HepG2 (cell line): ENCODE measurements at regions not wholly inside any gene's neighbourhood (a gene's known extent, or its start where the extent isn't known, plus 50 kb on each side); places are given as distances from the start of the nearest gene placed in this dataset.

ENCODE experiments used
- ATAC-seq: fragments of 200-7000 bp; cut with Tn5 transposase; 3 replicates; pipeline ENCODE4 v1.9.1; 2020; ENCODE audit warnings: mild to moderate bottlenecking, moderate library complexity
- BruUV-seq: library from RNA; stranded (reverse); fragments of 400-500 nt; replicated peaks from 2 replicates; lab custom pipeline; 2021; lab: Mats Ljungman, UMichigan
- CTCF ChIA-PET: fragments of 300-600 bp; formaldehyde crosslinking; extraction: SDS; loops from one replicate; lab custom pipeline; 2021; ENCODE audit warnings: low total read pairs, inconsistent platforms, low intra/inter-chr PET ratio; lab: Yijun Ruan, JAX
- POLR2A ChIA-PET: fragments of 350-600 bp; sonication (Branson Sonifier 250); formaldehyde crosslinking; loops from one replicate; lab custom pipeline; 2020; ENCODE audit warnings: antibody characterized with exemption, inconsistent platforms; lab: Yijun Ruan, JAX
- DNase-seq: peaks from one replicate; pipeline ENCODE4 v3.0.0-alpha.2; 2015; ENCODE audit warnings: low spot score
- FAIRE-seq: peaks from 3 replicates; lab custom pipeline; 2011; peaks lifted over from hg19 to GRCh38; lab: Jason Lieb, UNC
- H2AFZ ChIP-seq: one replicate; pipeline ENCODE4 v1.6.1; 2011; ENCODE audit warnings: low read length, inconsistent platforms
- H3K27ac ChIP-seq: fragments of 300-600 bp; 3 replicates; pipeline ENCODE4 v1.8.0; 2011; ENCODE audit warnings: mixed run types, mild to moderate bottlenecking, mixed read lengths, low read length, inconsistent platforms; ENCODE audit not compliant: insufficient read depth; ENCODE audit errors: extremely low read length
- H3K27me3 ChIP-seq, 2 experiments: fragments of 200-600 bp in 1 of 2; 2 replicates in 1 of 2; 3 replicates in 1 of 2; pipeline versions ENCODE4 v1.6.0 to v1.8.0; 2011; ENCODE audit warnings: low read length in 2 of 2, mild to moderate bottlenecking in 2 of 2, moderate library complexity in 2 of 2, inconsistent platforms in 1 of 2; ENCODE audit not compliant: insufficient read depth in 2 of 2, control insufficient read depth in 1 of 2
- H3K36me3 ChIP-seq, 2 experiments: fragments of 200-600 bp in 1 of 2; replicated peaks in 1 of 2; 2 replicates in 1 of 2; 3 replicates in 1 of 2; pipeline versions ENCODE4 v1.5.1 to v1.8.0; 2011; ENCODE audit warnings: low read length in 2 of 2, inconsistent platforms in 1 of 2; ENCODE audit not compliant: insufficient read depth in 2 of 2, control insufficient read depth in 1 of 2
- H3K4me1 ChIP-seq: 2 replicates; pipeline ENCODE4 v1.5.1; 2012; ENCODE audit warnings: low read length, inconsistent platforms; ENCODE audit not compliant: insufficient read depth
- H3K4me2 ChIP-seq: 2 replicates; pipeline ENCODE4 v1.6.0; 2011; ENCODE audit warnings: low read depth, low read length, inconsistent platforms
- H3K4me3 ChIP-seq, 3 experiments: fragments of 200-600 bp in 1 of 3; sonication (generic), shearing (Covaris generic) in 1 of 3; replicated peaks in 1 of 3; 2 replicates each; pipeline ENCODE4 v1.5.1; 2011 to 2016; ENCODE audit warnings: low read length in 3 of 3, inconsistent platforms in 2 of 3, low read depth in 2 of 3, mild to moderate bottlenecking in 2 of 3, control low read depth in 1 of 3, mixed read lengths in 1 of 3; ENCODE audit not compliant: insufficient read depth in 1 of 3
- H3K79me2 ChIP-seq: one replicate; pipeline ENCODE4 v1.6.1; 2011; ENCODE audit warnings: low read length, inconsistent platforms; ENCODE audit not compliant: insufficient read depth
- H3K9ac ChIP-seq: 2 replicates; pipeline ENCODE4 v1.6.0; 2011; ENCODE audit warnings: mild to moderate bottlenecking, low read depth, low read length, inconsistent platforms; ENCODE audit not compliant: insufficient read depth
- H3K9me3 ChIP-seq: 2 replicates; pipeline ENCODE4 v1.5.1; 2012; ENCODE audit warnings: mild to moderate bottlenecking, low read length
- H4K20me1 ChIP-seq: 2 replicates; pipeline ENCODE4 v1.6.0; 2011; ENCODE audit warnings: inconsistent platforms, mild to moderate bottlenecking, low read length, moderate library complexity; ENCODE audit not compliant: insufficient read depth
- CBFB ChIP-seq: sonication (generic); formaldehyde crosslinking; IDR thresholded peaks from 2 replicates; pipeline ENCODE4 v1.4.0; 2020; ENCODE audit warnings: missing genetic modification reagents
- NR2C2 ChIP-seq: sonication (generic); formaldehyde crosslinking; IDR thresholded peaks from 2 replicates; pipeline ENCODE4 v1.4.0; 2020; ENCODE audit warnings: missing genetic modification reagents, mild to moderate bottlenecking, moderate library complexity, borderline replicate concordance
- RAD51 ChIP-seq: fragments of 450-650 bp; IDR thresholded peaks from 2 replicates; pipeline ENCODE4 v1.6.1; 2016; ENCODE audit warnings: borderline replicate concordance
- SIN3B ChIP-seq: fragments of 150-350 bp; IDR thresholded peaks from 2 replicates; pipeline ENCODE4 v1.6.1; 2014; ENCODE audit warnings: low read length
- ZNF275 ChIP-seq: sonication (generic); formaldehyde crosslinking; IDR thresholded peaks from 2 replicates; pipeline ENCODE4 v1.8.0; 2022; ENCODE audit warnings: missing genetic modification reagents, mild to moderate bottlenecking, inconsistent platforms, borderline replicate concordance
- ZNF276 ChIP-seq: sonication (generic); formaldehyde crosslinking; IDR thresholded peaks from 2 replicates; pipeline ENCODE4 v1.4.0; 2020; ENCODE audit warnings: mild to moderate bottlenecking, low read depth, missing genetic modification reagents
- ZNF484 ChIP-seq: sonication (generic); formaldehyde crosslinking; IDR thresholded peaks from 2 replicates; pipeline ENCODE4 v1.5.1; 2020; ENCODE audit warnings: mild to moderate bottlenecking, low read depth, missing genetic modification reagents, borderline replicate concordance
- WGBS: methylation state at CpG from one replicate; pipeline ENCODE4 v1.1.6; 2017; ENCODE audit warnings: low lambda C conversion rate; 5-methylcytosine and 5-hydroxymethylcytosine counted together
- in situ Hi-C: cut with HindIII; loops from 2 replicates; pipeline ENCODE4 v1.10.0; 2017; ENCODE audit warnings: low pct_unique_long_range_greater_than_20kb; ENCODE audit not compliant: extremely low pct_ligation_motif_present
- intact Hi-C: fragments of 100-400 bp; cut with micrococcal nuclease; formaldehyde crosslinking; loops from one replicate; pipeline ENCODE4 v1.10.0; 2022; ENCODE audit not compliant: unreplicated experiment

- FAIRE-seq: no peak
- TF ChIP-seq ZNF484 (no peak), CBFB (CRISPR knock-in tag) (no peak), NR2C2 (CRISPR knock-in tag) (no peak), ZNF275 (CRISPR knock-in tag) (no peak), ZNF276 (CRISPR knock-in tag) (no peak), SIN3B (no peak), RAD51 (no peak)
- Histone ChIP-seq H3K27ac (no peak overlapping the region), H2AFZ (no peak overlapping the region), H4K20me1 (no peaks in the 10 kb centered on the region), H3K4me1 (no peaks in the 10 kb centered on the region), H3K9me3 (no peaks in the 10 kb centered on the region), H3K4me3 (no peak overlapping the region), H3K79me2 (no peaks in the 10 kb centered on the region), H3K4me2 (no peak overlapping the region), H3K36me3 (no peaks in the 10 kb centered on the region), H3K9ac (no peak overlapping the region), H3K27me3 (no peaks in the 10 kb centered on the region)
- WGBS: 0% methylated on average over 2 of the region's 2 CpGs
- intact Hi-C loops: no loop called here
- ATAC-seq: no peak
- in situ Hi-C loops: no loop called here
- ChIA-PET POLR2A (no interaction called here), CTCF (no interaction called here)
- DNase-seq: no peak
- no TSS peak for BruUV-seq
Observed at GRCh38 chr1:232363008-232363407, 266.9 kb downstream of the SIPA1L2 start.
